ENCODE measurements at regions not wholly inside any gene's neighbourhood (a gene's known extent, or its start where the extent isn't known, plus 50 kb on each side); places are given as distances from the start of the nearest gene placed in this dataset.
"Not testable (repeated sequence)": the region's sequence is repeated elsewhere in the genome, so short reads cannot be mapped to it uniquely, and the experiment has no call there.

- H3K4me1 ChIP-seq = no peaks in the 10 kb centered on the region
- no peak overlapping the region for H3K27ac ChIP-seq
- peaks cover 0 to 4% of the 10 kb centered on the region in 2 donors for H3K9me3 ChIP-seq
- no peaks in the 10 kb centered on the region for H3K36me3 ChIP-seq
- intact Hi-C loops (cut with DNase I) = no loop called here
- H3K27me3 ChIP-seq = no peaks in the 10 kb centered on the region
- no peak overlapping the region for H3K4me3 ChIP-seq
- no peak for TF ChIP-seq CTCF (IDR thresholded peaks at IDR 0.05)
- DNase-seq (ENCODE audit: low spot score in 2 of 2) = no peak
These were observed 309.0 kb downstream of the PTGER3 start for GRCh38 chr1:70738624-70739023.

- TF ChIP-seq CTCF (IDR thresholded peaks at IDR 0.05) = no peak
- H3K27me3 ChIP-seq = no peaks in the 10 kb centered on the region
- H3K27ac ChIP-seq = no peak overlapping the region
- H3K9me3 ChIP-seq = peaks cover 3 to 40% of the 10 kb centered on the region in 2 donors
- no peaks in the 10 kb centered on the region for H3K36me3 ChIP-seq
- no peak for DNase-seq (ENCODE audit: low spot score in 2 of 2)
- intact Hi-C loops (cut with DNase I) = no loop called here
- no peaks in the 10 kb centered on the region for H3K4me1 ChIP-seq
- no peak overlapping the region for H3K4me3 ChIP-seq
These were observed 302.4 kb downstream of the PTGER3 start for GRCh38 chr1:70745199-70745598.

- H3K36me3 ChIP-seq; intact Hi-C loops (cut with DNase I); DNase-seq (ENCODE audit: low spot score in 2 of 2); H3K4me3 ChIP-seq; H3K27ac ChIP-seq; H3K27me3 ChIP-seq; H3K4me1 ChIP-seq: not testable (repeated sequence)
- H3K9me3 ChIP-seq = peaks cover 3 to 47% of the 10 kb centered on the region in 2 donors
These were observed 301.6 kb downstream of the PTGER3 start for GRCh38 chr1:70746062-70746461.

GRCh38 chr1:70747123-70747522 is 300.5 kb downstream of the PTGER3 start:
- DNase-seq (ENCODE audit: low spot score in 2 of 2); H3K4me1 ChIP-seq; H3K27ac ChIP-seq; H3K27me3 ChIP-seq; H3K4me3 ChIP-seq; intact Hi-C loops (cut with DNase I); H3K36me3 ChIP-seq: not testable (repeated sequence)
- H3K9me3 ChIP-seq = peaks cover 3 to 45% of the 10 kb centered on the region in 2 donors

- H3K4me3 ChIP-seq; H3K36me3 ChIP-seq; H3K27me3 ChIP-seq; DNase-seq (ENCODE audit: low spot score in 2 of 2); H3K4me1 ChIP-seq; H3K27ac ChIP-seq; intact Hi-C loops (cut with DNase I): not testable (repeated sequence)
- peaks cover 3 to 22% of the 10 kb centered on the region in 2 donors for H3K9me3 ChIP-seq
These were observed 295.8 kb downstream of the PTGER3 start for GRCh38 chr1:70751676-70752287.

GRCh38 chr1:70754701-70755100 is 292.9 kb downstream of the PTGER3 start:
- Histone ChIP-seq H3K4me1 (no peaks in the 10 kb centered on the region), H3K27ac (no peak overlapping the region), H3K36me3 (no peaks in the 10 kb centered on the region), H3K27me3 (no peaks in the 10 kb centered on the region), H3K4me3 (no peak overlapping the region), H3K9me3 (peaks cover 0 to 11% of the 10 kb centered on the region in 2 donors)
- no peak for DNase-seq (ENCODE audit: low spot score in 2 of 2)
- TF ChIP-seq CTCF (IDR thresholded peaks at IDR 0.05) = no peak
- intact Hi-C loops (cut with DNase I) = no loop called here

GRCh38 chr1:70760154-70760553 is 287.5 kb downstream of the PTGER3 start:
- intact Hi-C loops (cut with DNase I) = no loop called here
- DNase-seq (ENCODE audit: low spot score in 2 of 2) = no peak
- no peaks in the 10 kb centered on the region for H3K27me3 ChIP-seq
- no peaks in the 10 kb centered on the region for H3K9me3 ChIP-seq
- H3K27ac ChIP-seq = no peak overlapping the region
- H3K4me3 ChIP-seq = no peak overlapping the region
- no peaks in the 10 kb centered on the region for H3K36me3 ChIP-seq
- H3K4me1 ChIP-seq = no peaks in the 10 kb centered on the region
- TF ChIP-seq CTCF (IDR thresholded peaks at IDR 0.05) = no peak
